ENCODE measurements at regions not wholly inside any gene's neighbourhood (a gene's known extent, or its start where the extent isn't known, plus 50 kb on each side); places are given as distances from the start of the nearest gene placed in this dataset.

DNA sequence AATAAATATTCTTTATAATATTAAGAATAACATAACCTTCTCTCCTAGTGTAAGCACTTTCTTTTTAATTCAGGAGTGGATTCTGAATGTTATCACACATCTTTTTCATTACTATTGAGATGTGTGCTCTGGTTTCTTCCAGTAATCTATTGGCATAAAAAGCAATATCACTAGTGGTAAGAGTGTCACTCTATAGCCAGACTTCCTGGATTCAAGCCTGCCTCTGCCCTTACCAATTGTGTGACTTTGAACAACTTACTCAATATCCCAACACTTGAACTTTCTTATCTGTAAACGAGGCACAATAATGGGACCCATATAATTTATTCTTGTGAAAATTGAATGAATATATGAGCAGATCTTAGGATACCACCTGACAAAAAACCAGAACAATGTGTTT lies 71.0 kb downstream of the SEM1 start:
- no peak for DNase-seq

GRCh38 chr7:96637522-96637921 lies 72.1 kb downstream of the SEM1 start:
- no peak for DNase-seq

GRCh38 chr7:96636979-96637378 lies 72.7 kb downstream of the SEM1 start:
- DNase-seq = no peak

DNA sequence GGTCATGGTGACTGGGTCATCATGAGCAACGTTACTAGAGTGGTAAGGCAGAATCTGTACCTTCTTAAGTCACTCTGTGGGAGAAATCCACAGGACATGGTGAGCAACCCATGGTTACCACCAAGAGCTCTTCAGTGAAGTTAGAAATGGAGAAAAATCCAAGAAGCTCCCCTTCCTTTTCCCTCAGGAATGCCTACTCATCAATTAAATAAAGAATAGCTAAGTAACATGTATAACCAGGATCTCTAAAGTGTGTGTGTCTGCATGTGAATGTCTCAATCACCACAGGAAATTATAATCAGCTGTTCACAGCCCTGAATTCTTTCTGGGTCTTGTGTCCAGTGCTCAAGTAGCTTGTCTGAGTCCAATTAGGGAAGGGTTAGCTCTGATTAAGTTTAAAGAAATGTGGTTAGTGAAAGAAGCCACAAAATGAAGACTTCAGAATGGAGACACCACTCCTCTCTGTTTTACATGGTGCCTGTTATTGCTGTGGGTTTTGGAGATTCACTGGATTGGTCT lies 73.2 kb downstream of the SEM1 start:
- DNase-seq = no peak

GRCh38 chr7:96629884-96630283 lies 79.8 kb downstream of the SEM1 start:
- no peak for DNase-seq

DNA sequence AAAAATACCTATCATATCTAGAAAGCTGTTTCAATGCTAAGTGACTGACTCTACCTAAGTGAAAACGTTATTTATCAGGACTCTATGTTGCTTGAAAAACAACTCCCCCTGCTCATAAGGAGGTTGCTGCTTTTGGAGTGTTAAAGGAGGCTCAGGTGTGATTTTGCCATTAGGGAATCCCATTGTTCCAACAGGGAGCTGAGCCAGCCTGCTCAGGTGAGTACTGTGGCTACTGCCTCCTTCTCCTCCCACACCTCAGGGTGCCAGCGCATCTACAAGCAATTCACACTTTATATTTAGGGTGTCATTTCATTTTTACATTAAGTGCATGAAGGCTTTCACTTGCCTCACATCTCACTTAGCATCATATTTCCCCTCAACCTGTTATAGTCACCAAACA lies 84.7 kb downstream of the SEM1 start:
- no peak for DNase-seq

DNA sequence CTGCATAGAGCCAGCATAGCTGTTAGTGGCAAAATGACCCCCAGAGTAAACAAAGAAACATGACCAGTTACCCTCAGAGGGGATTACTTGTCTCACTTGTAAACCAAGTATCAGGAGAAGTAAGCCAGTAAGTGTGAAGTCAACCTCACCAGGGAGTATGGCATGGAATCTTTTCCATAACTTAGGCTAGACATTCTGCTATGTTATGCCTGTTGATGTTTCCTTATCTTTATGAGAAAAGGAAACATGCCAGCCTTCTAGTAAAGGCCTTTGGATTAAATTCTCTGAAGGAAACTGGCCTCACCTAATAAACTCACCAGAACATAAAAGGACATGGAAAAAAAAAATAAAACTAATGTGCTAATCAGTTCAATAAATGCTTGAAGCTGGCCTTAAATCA lies 87.7 kb downstream of the SEM1 start:
- DNase-seq = no peak

DNA sequence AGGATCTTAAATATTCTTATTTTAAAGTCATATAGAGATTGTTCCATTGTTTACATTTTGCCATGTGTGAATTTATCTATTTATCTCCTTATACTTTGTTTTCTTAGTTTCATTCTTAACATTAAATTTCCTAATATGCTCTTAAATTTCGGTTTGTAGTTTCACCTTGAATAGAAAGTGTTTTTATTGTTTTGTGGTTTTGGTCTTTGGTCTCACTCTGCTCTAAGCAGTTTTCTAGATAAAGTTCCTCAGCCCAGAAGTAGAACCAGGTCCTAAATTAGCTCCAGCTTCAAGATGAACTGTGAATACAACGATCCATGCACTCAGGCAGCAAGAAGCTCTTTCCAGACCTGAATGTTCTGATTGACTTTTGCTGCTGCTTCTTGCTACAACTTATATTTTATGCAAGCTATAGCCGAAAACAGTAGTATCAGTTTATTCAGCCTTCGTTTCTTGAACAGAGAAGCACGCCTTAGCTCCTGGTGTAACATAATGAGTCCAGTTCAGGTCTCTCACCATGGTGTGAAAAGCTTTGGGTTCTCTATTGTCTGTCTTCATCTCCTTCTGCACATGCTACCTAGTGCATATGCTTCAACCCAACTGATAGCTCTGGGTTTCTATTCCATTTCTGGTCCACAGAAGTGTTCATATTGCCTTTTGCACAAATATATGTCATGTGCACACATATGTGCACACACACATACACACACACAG lies 95.3 kb downstream of the SEM1 start:
- no peak for DNase-seq

- DNase-seq = no peak
Observed at GRCh38 chr7:96612034-96612433, 97.6 kb downstream of the SEM1 start.

GRCh38 chr7:96605045-96605716 lies 104.5 kb downstream of the SEM1 start:
- no peak for DNase-seq

- DNase-seq = no peak
Observed at GRCh38 chr7:96599288-96599936, 110.2 kb downstream of the SEM1 start.

DNA sequence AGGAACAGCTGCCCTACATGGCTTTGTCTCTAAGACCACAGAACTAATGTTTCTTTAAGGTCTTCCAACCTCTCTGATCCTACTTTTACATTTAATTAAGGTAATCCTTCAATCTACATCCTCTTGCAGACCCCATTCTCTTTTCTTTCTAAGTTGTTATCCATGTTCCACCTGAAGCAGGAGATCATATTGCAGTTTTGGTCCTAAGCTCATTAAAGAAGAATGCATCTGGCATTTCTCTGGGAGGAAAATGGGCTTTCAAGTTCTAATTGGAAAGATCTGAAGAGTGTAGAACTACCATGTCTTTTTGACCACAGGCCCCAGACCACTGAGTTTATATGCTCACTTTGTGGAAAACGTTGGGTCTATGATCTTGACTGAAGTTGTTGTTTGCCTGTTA lies 111.2 kb downstream of the SEM1 start:
- no peak for DNase-seq

DNA sequence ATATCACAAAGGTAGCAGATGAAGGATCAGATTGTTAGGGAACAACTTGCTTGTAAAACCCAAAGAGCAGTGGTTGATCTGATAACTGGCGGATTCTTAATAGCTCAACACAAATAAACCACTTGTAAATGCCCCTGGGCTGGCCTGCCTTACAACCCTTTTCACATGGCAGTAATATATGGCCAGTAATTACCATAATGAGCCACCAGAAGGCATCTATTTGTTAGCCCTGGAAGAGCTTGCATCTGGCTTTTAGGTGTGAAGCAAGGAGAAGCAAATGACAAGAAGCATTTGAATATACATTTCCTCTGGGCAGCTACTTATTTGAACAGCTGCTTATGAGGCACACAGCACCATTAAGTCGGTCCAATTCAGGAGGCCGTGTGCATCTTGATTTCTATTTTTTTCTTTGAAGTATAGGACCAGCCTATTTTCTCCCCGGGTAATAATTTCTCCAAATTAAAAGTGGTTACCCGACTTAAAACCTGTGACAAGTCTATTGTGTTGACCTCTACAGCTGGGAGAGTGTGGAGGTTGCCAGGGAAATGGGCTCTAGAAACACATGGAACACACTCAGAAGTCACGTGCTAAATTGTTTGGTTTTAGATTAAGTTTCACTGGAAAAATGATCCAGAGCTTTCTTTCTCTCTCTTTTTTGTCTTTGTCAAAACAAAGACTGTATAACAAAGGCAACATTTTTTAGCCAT lies 113.4 kb downstream of the SEM1 start:
- DNase-seq = peak; percentile 31

DNA sequence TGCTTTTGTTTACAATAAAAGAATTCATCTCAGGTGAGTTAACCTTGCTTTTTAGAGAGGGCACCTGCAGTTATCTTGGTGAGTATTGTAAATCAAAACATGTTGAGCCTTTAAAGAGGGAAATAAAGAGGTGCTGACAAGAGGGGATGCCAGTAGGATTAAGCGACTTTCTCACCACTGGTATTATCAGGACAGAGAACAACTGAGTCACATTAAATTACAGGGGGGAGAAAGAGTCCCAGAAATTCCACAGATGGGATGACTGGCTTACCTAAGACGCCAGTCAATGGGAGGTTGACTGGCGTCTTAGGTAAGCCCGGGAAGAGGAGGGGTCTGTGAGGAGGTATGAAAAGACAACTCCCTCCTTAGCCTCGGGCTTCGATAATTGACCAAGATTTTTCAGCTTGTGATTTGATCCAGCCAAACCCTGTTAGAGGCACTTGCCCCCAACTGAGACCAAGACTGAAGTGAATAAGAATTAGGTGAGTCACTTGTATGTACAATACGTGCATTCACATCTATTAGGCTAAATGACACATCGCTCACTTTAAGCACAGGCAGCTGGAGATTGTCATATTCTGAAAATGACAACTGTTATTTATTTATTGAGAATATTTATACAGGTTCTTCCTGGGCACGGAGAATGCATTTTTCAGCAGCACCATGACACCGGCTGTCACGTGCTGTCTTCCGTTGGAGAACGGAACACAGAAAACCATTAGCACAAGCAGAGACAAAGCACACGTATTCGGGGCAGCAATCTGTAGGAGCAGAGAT lies 117.6 kb downstream of the SEM1 start:
- no peak for DNase-seq

DNA sequence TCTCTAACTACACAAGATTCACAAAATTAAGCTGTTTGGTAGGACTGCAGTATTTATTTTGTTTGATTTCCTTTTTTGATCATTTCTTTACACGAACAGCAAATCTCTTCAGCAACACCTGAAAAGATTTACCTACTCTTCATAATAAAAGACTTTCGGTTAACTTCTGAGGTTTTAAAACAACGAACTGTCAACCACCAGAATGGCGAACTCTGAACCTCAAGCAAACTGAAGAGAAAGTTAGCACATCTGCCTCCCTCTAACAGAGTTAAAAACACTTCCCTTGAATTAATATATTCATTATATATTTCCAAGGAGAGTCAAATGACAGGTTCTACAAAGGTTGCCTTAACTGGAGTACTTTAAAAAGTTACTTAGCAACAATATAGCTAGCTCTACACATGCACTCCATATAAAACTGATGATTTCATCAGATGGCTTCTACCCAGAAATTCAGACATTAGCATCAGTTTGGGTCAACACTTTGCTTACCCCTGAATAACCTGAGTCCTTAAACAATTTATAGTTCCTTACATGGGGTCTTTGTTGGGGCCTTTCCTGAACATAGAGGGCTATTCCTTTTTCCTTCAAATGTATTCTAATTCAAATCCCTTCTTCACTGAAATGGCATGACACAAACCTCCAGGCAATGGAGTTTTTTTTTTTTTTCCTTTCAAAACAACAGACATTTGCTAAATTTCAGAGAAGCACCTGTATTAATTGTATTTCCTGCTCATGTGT lies 118.3 kb downstream of the SEM1 start:
- no peak for DNase-seq

- DNase-seq = no peak
Observed at GRCh38 chr7:96589038-96589437, 120.6 kb downstream of the SEM1 start.

- DNase-seq = no peak
Observed at GRCh38 chr7:96579119-96579518, 130.5 kb downstream of the SEM1 start.

DNA sequence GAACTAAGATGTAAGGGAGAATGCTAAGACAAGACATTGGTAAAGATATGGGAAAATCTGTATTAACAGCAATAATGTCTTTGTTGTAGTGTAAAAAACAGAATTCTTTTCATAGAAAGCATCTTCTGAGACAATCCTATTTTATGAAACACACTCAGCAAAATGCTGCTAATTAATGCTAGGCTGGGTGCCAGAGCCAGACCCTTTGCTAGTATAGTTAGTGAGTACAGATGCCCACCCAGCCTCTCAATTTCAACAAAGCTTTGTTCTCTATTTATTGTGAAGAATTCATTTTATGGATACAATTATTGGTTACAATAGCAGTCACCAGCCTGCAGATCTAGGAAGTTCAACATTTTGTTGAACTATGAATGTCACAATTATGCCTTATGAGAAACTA lies 131.0 kb downstream of the SEM1 start:
- DNase-seq = no peak

- DNase-seq = no peak
Observed at GRCh38 chr7:96563409-96563808, 146.2 kb downstream of the SEM1 start.

DNA sequence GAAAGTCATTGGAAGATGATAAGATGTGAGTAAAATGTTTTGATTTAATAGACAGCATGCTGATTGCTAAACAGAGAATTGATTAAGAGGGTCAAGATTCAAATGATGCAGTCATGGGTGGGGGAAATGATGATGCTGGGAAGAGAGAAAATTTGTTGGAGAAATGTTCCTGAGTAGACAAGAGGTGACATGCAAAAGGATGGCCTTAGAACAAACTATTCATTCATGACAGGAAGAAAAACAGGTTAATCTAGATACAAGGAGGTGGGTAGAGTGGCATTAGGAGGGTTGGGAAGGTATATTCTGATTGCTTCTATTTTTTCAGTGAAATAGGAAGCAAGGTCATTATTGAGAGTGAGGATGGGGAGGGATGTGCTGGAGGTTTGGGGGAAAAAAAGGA lies 146.7 kb downstream of the SEM1 start:
- no peak for DNase-seq

GRCh38 chr7:96562458-96562857 lies 147.2 kb downstream of the SEM1 start:
- no peak for DNase-seq

DNA sequence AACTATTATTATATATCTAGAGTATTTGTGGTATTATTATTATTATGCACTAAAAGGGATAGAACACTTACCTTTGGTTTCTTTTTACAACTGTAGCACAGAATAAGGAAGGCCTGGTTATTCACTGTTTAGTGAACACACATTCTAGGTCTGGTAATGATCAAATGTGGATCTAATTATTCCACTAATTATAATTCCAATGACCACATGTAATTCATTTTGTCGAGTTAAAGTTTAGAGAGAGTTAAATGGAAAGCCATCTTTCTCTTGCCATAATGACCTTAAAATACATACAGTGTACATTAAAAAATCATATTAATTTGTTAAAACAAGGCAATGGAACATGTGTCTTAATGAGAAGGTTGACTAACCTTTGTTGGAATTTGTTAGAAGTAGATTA lies 147.8 kb downstream of the SEM1 start:
- DNase-seq = no peak
